ENCODE measurements at regions not wholly inside any gene's neighbourhood (a gene's known extent, or its start where the extent isn't known, plus 50 kb on each side); places are given as distances from the start of the nearest gene placed in this dataset.

GRCh38 chr20:10724449-10725173 lies 50.8 kb upstream of the JAG1 start:
- no peak for DNase-seq

DNA sequence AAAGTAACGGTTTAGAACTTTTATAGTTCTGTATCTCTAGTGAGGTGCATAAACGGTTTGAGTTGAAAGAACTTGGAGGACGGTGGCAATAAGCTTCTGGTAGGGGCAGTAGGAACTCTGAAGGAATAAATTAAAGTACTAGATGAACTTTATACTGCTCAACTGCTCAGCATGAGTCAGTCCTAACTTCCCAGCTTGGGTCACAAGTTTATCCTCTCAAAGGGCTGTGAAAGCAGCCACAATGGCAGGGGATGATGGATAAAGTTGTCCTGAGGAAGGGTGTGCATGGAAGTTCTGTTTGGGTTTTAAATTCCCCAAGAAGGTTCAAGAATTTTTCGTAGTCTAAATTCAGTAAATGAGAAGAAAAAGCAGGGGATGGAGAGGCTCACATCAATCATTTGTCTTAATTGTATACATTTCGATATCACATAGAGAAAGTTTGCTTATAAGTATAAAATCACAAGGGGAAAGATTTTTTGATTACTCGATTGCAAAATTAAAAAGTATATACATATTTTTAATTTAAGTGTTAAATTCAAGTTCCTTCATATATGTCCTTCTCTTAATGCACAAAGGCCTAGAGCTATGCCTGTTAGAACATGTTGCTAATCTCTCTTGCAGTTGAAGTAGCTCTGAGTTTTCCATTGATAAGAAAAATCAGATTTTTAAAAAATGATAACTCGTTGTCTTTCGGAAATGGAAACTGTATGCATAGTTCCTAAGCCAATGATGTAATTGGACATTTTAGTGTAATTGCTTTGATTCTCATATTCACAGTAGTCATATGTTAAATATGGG lies 55.3 kb upstream of the JAG1 start:
- DNase-seq = no peak

DNA sequence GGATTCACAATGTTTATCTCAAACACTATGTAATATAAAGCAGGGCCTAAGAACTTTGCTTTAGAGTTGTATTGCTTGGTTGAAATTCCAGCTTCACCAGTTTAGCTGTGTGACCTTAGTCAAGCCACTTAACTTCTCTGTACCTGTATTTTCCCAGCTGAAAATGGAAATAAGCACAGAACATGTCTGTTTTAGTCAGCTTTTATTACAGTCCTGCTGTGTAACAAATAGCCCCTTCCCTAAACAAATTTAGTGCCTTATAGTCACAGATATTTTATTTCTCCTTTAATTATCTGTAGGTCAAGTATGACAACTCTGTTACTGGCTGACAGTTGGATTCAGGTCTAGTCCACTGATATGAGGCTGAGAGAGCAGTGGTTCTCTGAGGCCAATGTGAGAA lies 56.0 kb upstream of the JAG1 start:
- DNase-seq = no peak

- no peak for DNase-seq
Measured at GRCh38 chr20:10730629-10731183, 56.9 kb upstream of the JAG1 start.

- no peak for DNase-seq
Measured at GRCh38 chr20:10731190-10731965, 57.6 kb upstream of the JAG1 start.

DNA sequence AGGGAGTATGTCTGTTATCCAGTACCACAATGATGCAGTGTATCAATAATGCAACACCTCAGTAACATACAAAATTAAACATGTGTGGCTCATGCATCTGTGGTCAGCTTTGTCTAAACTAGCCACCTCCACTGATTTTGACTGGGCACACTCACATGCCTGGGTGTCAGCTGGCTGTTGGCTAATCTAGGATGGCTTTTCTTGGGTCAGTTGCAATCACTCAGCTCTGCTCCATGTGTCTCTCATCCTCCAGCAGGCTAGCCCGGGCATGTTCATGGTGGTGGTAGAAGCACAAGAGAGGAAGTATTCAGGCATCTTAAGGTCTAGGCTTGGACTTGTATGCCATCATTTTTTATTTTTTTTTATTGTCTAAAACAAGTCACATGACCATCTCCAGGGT lies 59.3 kb upstream of the JAG1 start:
- DNase-seq = no peak

DNA sequence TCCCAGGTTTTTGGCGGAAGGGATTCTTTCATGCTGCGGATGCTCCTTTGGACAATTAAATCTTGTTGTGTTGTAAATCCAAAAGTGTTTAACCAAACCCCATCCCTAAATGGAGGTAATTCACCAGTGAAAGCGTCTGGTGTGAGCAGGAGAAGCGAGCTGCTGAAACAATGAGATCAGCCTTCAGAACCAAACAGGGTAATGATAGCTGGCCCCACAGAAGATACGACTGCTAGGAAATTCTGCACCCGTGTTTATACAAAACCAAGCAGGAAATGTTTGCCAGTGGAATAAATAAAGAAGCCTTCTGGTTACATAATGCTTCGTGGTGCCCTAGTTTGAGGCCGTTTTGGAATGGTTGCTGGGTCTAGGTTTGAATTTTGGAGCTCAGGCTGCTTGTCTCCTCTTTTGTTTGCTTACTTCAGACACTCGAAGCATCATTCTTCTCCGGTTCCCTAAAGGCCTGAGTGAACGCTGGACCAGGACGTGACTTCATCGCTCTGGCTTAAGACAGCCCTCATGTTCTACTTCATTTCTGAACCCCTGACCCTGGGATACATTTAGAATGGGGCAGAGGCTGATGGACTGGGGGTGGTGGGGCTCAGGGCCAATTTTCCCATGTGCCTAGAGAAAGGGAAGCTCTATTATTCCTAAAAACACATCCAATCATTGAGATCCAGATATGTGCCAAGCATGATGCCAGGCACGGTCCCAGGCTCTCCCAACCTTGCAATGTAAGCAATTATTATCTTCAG lies 61.6 kb upstream of the JAG1 start:
- DNase-seq = no peak

GRCh38 chr20:10739134-10739533 lies 65.3 kb upstream of the JAG1 start:
- no peak for DNase-seq

GRCh38 chr20:10739566-10739965 lies 65.8 kb upstream of the JAG1 start:
- no peak for DNase-seq

DNA sequence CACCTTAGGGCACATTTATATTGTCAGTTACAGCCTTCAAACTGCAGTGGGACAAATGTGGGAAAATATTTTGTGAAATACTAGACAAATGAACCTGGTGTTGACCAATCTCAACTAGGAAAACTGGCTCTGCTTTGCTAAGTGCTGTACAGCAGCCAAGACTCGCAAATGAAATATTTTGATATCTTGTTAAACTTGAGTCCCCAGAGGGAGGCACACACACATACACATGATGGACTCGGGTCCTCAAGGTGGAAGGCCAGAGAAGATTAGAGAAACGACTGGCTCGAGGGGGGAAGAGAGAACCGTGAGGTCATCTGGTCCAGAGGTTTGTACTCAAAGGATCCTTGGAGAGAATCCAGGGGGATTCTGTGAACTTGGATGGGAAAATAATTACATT lies 67.3 kb upstream of the JAG1 start:
- DNase-seq = no peak

- no peak for DNase-seq
Measured at GRCh38 chr20:10745790-10746189, 72.0 kb upstream of the JAG1 start.

DNA sequence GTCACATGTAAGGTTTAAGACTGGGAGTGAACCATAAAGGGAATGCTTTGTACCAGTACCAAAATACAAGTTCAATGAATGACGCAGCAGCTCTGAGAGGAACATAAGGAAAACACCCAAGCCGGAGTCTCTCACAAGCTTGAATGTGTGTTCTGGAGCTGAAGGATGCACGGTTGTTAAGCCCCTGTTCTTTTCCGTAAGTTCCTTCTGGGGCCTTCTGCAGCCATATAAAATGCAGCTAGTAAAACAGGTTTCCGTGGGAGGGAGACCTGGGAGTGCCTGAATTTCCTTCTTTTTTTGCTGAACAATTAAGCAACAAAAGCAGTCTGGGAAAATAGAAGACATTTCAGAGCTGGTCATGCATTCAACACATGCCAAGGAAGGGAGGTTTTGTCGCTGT lies 73.2 kb upstream of the JAG1 start:
- DNase-seq = no peak

DNA sequence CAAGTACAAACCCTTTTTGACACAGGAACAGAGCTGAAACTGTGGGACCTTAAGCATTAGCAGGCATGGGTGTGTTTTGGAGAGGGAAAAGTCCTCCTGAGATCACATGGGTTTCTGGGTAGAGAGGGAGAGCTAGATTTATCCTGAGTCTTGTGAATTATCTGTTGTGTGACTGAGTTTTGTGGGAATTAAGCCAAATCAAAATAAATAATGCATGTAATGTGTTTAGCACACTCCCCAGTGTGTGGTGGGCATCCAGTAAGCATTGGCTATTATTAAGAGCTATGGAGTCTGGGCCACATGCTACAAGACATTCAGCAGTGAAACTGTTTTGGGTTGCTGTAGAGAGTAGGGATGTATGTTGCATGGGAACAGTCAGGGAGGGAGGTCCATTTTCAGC lies 75.3 kb upstream of the JAG1 start:
- no peak for DNase-seq

DNA sequence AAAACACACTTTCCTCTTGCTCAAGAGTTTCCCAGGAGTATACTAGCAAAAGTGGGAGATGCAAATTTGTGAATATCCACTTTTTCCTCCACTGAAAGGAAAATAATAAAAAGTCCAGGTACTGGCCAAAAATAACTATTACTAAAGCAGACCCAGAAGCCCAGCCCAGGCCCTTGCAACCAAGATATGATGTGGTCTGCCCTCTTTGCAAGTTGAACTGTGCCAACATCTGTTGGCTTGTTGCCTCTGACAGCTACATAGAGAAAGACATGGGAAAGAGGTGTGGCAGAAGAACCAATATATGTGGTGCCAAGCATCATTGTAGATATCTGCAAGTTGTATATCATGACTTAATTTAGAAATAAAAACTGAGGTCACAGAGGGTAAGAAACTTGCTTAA lies 78.4 kb upstream of the JAG1 start:
- no peak for DNase-seq

- no peak for DNase-seq
Measured at GRCh38 chr20:10754824-10755223, 81.0 kb upstream of the JAG1 start.

DNA sequence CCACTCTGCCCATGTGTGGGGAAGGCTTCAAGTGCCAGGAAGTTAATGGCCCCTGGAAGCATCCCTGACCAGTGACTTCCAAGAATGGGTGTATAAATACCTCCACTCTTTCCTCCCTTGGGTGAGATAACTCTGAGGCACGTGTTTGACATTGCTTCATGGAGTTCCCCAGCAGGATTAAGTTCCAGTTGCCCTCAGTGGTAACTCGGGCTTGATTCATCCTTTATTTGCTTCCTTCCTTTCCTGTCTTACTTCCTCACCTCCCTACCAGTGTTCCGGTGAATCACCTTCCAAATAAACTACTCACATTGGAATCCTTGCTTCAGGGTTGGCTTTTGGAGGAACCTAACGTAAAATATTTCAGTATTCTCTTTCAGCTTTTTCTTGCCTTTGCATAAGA lies 84.6 kb upstream of the JAG1 start:
- DNase-seq = no peak

GRCh38 chr20:10761232-10761631 lies 87.4 kb upstream of the JAG1 start:
- DNase-seq = no peak

GRCh38 chr20:10761786-10762185 lies 88.0 kb upstream of the JAG1 start:
- no peak for DNase-seq

GRCh38 chr20:10762216-10762615 lies 88.4 kb upstream of the JAG1 start:
- DNase-seq = no peak

GRCh38 chr20:10763112-10763511 lies 89.3 kb upstream of the JAG1 start:
- no peak for DNase-seq

- no peak for DNase-seq
Measured at GRCh38 chr20:10769700-10770099, 95.9 kb upstream of the JAG1 start.

- DNase-seq = no peak
Measured at GRCh38 chr20:10770753-10771152, 97.0 kb upstream of the JAG1 start.
